ENCODE measurements at regions not wholly inside any gene's neighbourhood (a gene's known extent, or its start where the extent isn't known, plus 50 kb on each side); places are given as distances from the start of the nearest gene placed in this dataset.

GRCh38 chr13:40192858-40193257, 473.6 kb downstream of the FOXO1 start:
- peaks cover 22% of the 10 kb centered on the region for H3K4me1 ChIP-seq (ENCODE audit: control insufficient read depth, low read length)
- H3K9me2 ChIP-seq (replicated peaks; ENCODE audit: control insufficient read depth, low read length), result no peaks in the 10 kb centered on the region
- no peak overlapping the region for H3K27ac ChIP-seq (ENCODE audit: low read depth, low read length)
- no peaks in the 10 kb centered on the region for H3K27me3 ChIP-seq (ENCODE audit: control insufficient read depth, low read length)
- H4K20me1 ChIP-seq (ENCODE audit: control insufficient read depth, insufficient read depth, low read depth, low read length), result no peaks in the 10 kb centered on the region
- peaks cover 2% of the 10 kb centered on the region; the same call in 1 of the 2 replicates for H3F3A ChIP-seq (ENCODE audit: control insufficient read depth, insufficient read depth)
- no peak overlapping the region for H3K4me2 ChIP-seq (ENCODE audit: low read length)
- H3K9me3 ChIP-seq (ENCODE audit: control insufficient read depth, insufficient read depth, low read length), result no peaks in the 10 kb centered on the region
- no peak overlapping the region for H3K4me3 ChIP-seq (ENCODE audit: low read length)
- TF ChIP-seq EZH2phosphoT487 (IDR thresholded peaks at IDR 0.05; ENCODE audit: borderline replicate concordance, low read length), result no peak
- TF ChIP-seq, protein P1, sequence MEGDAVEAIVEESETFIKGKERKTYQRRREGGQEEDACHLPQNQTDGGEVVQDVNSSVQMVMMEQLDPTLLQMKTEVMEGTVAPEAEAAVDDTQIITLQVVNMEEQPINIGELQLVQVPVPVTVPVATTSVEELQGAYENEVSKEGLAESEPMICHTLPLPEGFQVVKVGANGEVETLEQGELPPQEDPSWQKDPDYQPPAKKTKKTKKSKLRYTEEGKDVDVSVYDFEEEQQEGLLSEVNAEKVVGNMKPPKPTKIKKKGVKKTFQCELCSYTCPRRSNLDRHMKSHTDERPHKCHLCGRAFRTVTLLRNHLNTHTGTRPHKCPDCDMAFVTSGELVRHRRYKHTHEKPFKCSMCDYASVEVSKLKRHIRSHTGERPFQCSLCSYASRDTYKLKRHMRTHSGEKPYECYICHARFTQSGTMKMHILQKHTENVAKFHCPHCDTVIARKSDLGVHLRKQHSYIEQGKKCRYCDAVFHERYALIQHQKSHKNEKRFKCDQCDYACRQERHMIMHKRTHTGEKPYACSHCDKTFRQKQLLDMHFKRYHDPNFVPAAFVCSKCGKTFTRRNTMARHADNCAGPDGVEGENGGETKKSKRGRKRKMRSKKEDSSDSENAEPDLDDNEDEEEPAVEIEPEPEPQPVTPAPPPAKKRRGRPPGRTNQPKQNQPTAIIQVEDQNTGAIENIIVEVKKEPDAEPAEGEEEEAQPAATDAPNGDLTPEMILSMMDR (IDR thresholded peaks at IDR 0.05; ENCODE audit: low read depth, low read length, poor library complexity, severe bottlenecking), result no peak
- no peaks in the 10 kb centered on the region for H3K79me2 ChIP-seq (ENCODE audit: control insufficient read depth, low read length)
- H3K36me3 ChIP-seq (ENCODE audit: control insufficient read depth, low read length), result no peaks in the 10 kb centered on the region

DNA sequence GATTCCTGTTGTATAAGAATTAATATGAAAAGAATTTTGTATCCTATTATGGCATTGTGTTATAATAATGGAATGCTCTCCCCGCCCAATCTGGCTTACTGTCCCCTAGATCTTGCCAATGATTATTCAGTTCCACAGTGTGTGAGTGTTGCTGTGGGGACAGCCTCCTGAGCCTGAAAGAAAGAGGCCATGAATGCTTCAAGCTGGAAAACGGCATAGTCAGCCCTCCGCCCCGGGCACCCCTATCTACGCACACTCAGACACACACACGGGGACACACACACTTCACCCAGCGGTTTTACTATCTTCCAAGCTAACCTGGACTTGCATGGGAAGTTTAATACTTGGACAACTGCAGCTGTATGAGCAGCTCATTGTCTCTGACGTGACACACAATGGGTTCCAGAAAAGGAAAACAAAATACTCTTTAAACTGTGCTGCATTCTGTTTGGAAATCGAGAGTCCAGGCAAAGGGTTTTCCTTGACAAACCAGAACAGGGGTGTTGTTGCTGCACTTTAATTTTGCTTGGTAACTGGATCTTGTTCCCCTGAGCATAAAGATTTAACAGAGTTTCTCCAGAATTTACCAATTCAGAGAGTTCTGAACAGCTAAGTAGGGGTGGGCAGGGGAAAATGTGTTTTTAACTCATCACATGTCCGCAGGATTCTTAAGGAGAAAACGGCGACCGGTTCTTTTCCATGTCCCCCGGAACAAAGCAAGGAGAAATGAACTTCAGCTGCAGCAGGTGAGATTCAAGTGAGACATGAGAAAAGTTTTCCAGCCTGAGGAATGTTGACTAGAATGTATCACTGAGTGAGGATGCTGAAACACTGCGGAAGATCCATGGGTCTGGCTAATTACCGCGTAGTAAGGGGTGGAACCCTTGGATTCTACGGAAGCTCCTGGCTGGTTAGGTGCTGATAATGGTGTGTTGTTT, 472.9 kb downstream of the FOXO1 start:
- Histone ChIP-seq H3K9me2 (replicated peaks; ENCODE audit: control insufficient read depth, low read length) (no peaks in the 10 kb centered on the region), H4K20me1 (ENCODE audit: control insufficient read depth, insufficient read depth, low read depth, low read length) (no peaks in the 10 kb centered on the region), H3K27ac (ENCODE audit: low read depth, low read length) (no peak overlapping the region), H3K27me3 (ENCODE audit: control insufficient read depth, low read length) (no peaks in the 10 kb centered on the region), H3K4me2 (ENCODE audit: low read length) (no peak overlapping the region), H3K9me3 (ENCODE audit: control insufficient read depth, insufficient read depth, low read length) (no peaks in the 10 kb centered on the region), H3K36me3 (ENCODE audit: control insufficient read depth, low read length) (no peaks in the 10 kb centered on the region), H3K4me3 (ENCODE audit: low read length) (no peak overlapping the region), H3K79me2 (ENCODE audit: control insufficient read depth, low read length) (no peaks in the 10 kb centered on the region), H3F3A (ENCODE audit: control insufficient read depth, insufficient read depth) (peaks cover 2% of the 10 kb centered on the region; the same call in 1 of the 2 replicates), H3K4me1 (ENCODE audit: control insufficient read depth, low read length) (peaks cover 22% of the 10 kb centered on the region)
- TF ChIP-seq EZH2phosphoT487 (IDR thresholded peaks at IDR 0.05; ENCODE audit: borderline replicate concordance, low read length), result no peak
- TF ChIP-seq, protein P1 (IDR thresholded peaks at IDR 0.05; ENCODE audit: low read depth, low read length, poor library complexity, severe bottlenecking), result no peak

DNA sequence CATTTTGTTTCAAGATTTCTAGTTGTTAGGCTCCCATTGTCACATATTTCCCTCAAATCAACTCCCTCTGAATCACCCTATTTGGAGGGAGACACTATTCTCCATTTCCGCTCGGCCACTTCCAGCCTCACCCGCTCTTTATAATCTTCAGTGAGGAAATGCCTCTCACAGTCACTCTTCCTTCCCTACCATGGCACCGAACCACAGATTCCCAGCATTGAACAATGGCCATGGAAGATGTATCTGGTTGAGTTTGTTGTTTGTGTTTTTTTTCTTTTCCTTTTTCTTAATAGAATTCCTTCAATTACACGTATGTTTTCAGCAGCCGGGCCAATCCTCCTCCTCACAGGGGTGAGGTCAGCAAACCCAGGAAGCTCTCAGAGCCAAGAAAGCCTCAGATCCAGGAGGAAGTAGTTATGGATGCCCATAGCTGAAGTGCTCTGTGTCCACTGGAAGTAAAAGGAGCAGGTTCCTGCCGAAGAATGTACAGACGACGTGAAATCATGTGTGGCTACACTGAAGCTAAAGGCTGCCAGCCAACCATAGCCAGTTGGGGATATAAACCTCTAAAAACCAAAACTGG, 472.1 kb downstream of the FOXO1 start:
- no peak for TF ChIP-seq EZH2phosphoT487 (IDR thresholded peaks at IDR 0.05; ENCODE audit: borderline replicate concordance, low read length)
- TF ChIP-seq, protein P1 (IDR thresholded peaks at IDR 0.05; ENCODE audit: low read depth, low read length, poor library complexity, severe bottlenecking), result no peak
- no peaks in the 10 kb centered on the region for H3K79me2 ChIP-seq (ENCODE audit: control insufficient read depth, low read length)
- peaks cover 22% of the 10 kb centered on the region for H3K4me1 ChIP-seq (ENCODE audit: control insufficient read depth, low read length)
- H3K27ac ChIP-seq (ENCODE audit: low read depth, low read length), result no peak overlapping the region
- H4K20me1 ChIP-seq (ENCODE audit: control insufficient read depth, insufficient read depth, low read depth, low read length), result no peaks in the 10 kb centered on the region
- H3K4me2 ChIP-seq (ENCODE audit: low read length), result no peak overlapping the region
- H3K27me3 ChIP-seq (ENCODE audit: control insufficient read depth, low read length), result no peaks in the 10 kb centered on the region
- H3K36me3 ChIP-seq (ENCODE audit: control insufficient read depth, low read length), result no peaks in the 10 kb centered on the region
- 0 out of 2 replicates have a peak, but pooled peaks cover 2% of the 10 kb centered on the region for H3F3A ChIP-seq (ENCODE audit: control insufficient read depth, insufficient read depth)
- no peaks in the 10 kb centered on the region for H3K9me2 ChIP-seq (replicated peaks; ENCODE audit: control insufficient read depth, low read length)
- no peak overlapping the region for H3K4me3 ChIP-seq (ENCODE audit: low read length)
- H3K9me3 ChIP-seq (ENCODE audit: control insufficient read depth, insufficient read depth, low read length), result no peaks in the 10 kb centered on the region
